ENCODE measurements at regions not wholly inside any gene's neighbourhood (a gene's known extent, or its start where the extent isn't known, plus 50 kb on each side); places are given as distances from the start of the nearest gene placed in this dataset.
"Not testable (repeated sequence)": the region's sequence is repeated elsewhere in the genome, so short reads cannot be mapped to it uniquely, and the experiment has no call there.

- DNase-seq = no peak
Measured at GRCh38 chr18:22570492-22570891, 152.8 kb upstream of the CTAGE1 start.

GRCh38 chr18:22572341-22572740 lies 154.6 kb upstream of the CTAGE1 start:
- no peak for DNase-seq

GRCh38 chr18:22579271-22579670 lies 161.6 kb upstream of the CTAGE1 start:
- no peak for DNase-seq

GRCh38 chr18:22585333-22585732 lies 167.6 kb upstream of the CTAGE1 start:
- DNase-seq = no peak

GRCh38 chr18:22585821-22586220 lies 168.1 kb upstream of the CTAGE1 start:
- no peak for DNase-seq

- no peak for DNase-seq
Measured at GRCh38 chr18:22591222-22591621, 173.5 kb upstream of the CTAGE1 start.

GRCh38 chr18:22594155-22594690 lies 176.5 kb upstream of the CTAGE1 start:
- no peak for DNase-seq

- no peak for DNase-seq
Measured at GRCh38 chr18:22601481-22601880, 183.8 kb upstream of the CTAGE1 start.

GRCh38 chr18:22602456-22602855 lies 184.7 kb upstream of the CTAGE1 start:
- DNase-seq = not testable (repeated sequence)

GRCh38 chr18:22603902-22604301 lies 186.2 kb upstream of the CTAGE1 start:
- no peak for DNase-seq

GRCh38 chr18:22604390-22604985 lies 186.8 kb upstream of the CTAGE1 start:
- DNase-seq = no peak

GRCh38 chr18:22604986-22605421 lies 187.3 kb upstream of the CTAGE1 start:
- no peak for DNase-seq

- DNase-seq = no peak
Measured at GRCh38 chr18:22605736-22606135, 188.0 kb upstream of the CTAGE1 start.

- DNase-seq = no peak
Measured at GRCh38 chr18:22606563-22607283, 189.0 kb upstream of the CTAGE1 start.

GRCh38 chr18:22607284-22607635 lies 189.5 kb upstream of the CTAGE1 start:
- no peak for DNase-seq

- no peak for DNase-seq
Measured at GRCh38 chr18:22608847-22609246, 191.1 kb upstream of the CTAGE1 start.

GRCh38 chr18:22609642-22610041 lies 191.9 kb upstream of the CTAGE1 start:
- no peak for DNase-seq

- DNase-seq = no peak
Measured at GRCh38 chr18:22613058-22613690, 195.5 kb upstream of the CTAGE1 start.

- DNase-seq = no peak
Measured at GRCh38 chr18:22613788-22614187, 196.1 kb upstream of the CTAGE1 start.

GRCh38 chr18:22623513-22623912 lies 205.8 kb upstream of the CTAGE1 start:
- DNase-seq = no peak

GRCh38 chr18:22624176-22624575 lies 206.5 kb upstream of the CTAGE1 start:
- DNase-seq = no peak

- no peak for DNase-seq
Measured at GRCh38 chr18:22625406-22625805, 207.7 kb upstream of the CTAGE1 start.

GRCh38 chr18:22626771-22627170 lies 209.1 kb upstream of the CTAGE1 start:
- no peak for DNase-seq

GRCh38 chr18:22627506-22627905 lies 209.8 kb upstream of the CTAGE1 start:
- no peak for DNase-seq

Measured in stimulated activated CD4-positive, alpha-beta T cell treated with anti-CD3 and anti-CD28 coated beads, Interleukin-15, amount 100 ng/mL, for 24 hours (primary cell).